Adrenal gland (tissue), 9 donors: ENCODE measurements at regions not wholly inside any gene's neighbourhood (a gene's known extent, or its start where the extent isn't known, plus 50 kb on each side); places are given as distances from the start of the nearest gene placed in this dataset.

Source experiments
- DNase-seq, 7 donors: peaks; one replicate each; pipeline ENCODE4 v3.0.0-alpha.2; 2019 to 2020
- H3K27ac ChIP-seq, 5 donors: fragments of 200-600 bp; sonication (generic) in 4 of 5; 1 replicate in 3 of 5; 2 replicates in 2 of 5; pipeline versions ENCODE4 v1.5.1 to v1.8.0; 2016 to 2020; ENCODE audit warnings: mild to moderate bottlenecking in 1 of 5
- H3K27me3 ChIP-seq: fragments of 200-600 bp; 2 replicates; pipeline ENCODE4 v1.8.0; 2021
- H3K36me3 ChIP-seq, 2 donors: fragments of 200-600 bp; replicated peaks in 1 of 2; 1 replicate in 1 of 2; 2 replicates in 1 of 2; pipeline versions ENCODE4 v1.5.1 to v1.8.0; 2018 to 2022
- H3K4me1 ChIP-seq, 2 donors: fragments of 200-600 bp; replicated peaks in 1 of 2; 1 replicate in 1 of 2; 2 replicates in 1 of 2; pipeline versions ENCODE4 v1.5.1 to v1.8.0; 2018 to 2021
- H3K4me3 ChIP-seq, 4 donors: fragments of 200-600 bp; sonication (generic) in 3 of 4; one replicate each; pipeline ENCODE4 v1.5.1; 2016 to 2018
- H3K9me3 ChIP-seq, 3 donors: fragments of 200-600 bp; sonication (generic) in 1 of 3; replicated peaks in 1 of 3; 1 replicate in 2 of 3; 2 replicates in 1 of 3; pipeline versions ENCODE4 v1.5.1 to v1.8.0; 2016 to 2021
- CTCF ChIP-seq, 6 experiments: fragments of 450-650 bp in 4 of 6; fragments of 200-600 bp in 2 of 6; sonication (generic) in 1 of 6; IDR thresholded peaks; 1 replicate in 5 of 6; 2 replicates in 1 of 6; pipeline versions ENCODE4 v1.5.1 to v1.8.0; 2016 to 2021; ENCODE audit warnings: antibody characterized with exemption in 6 of 6, mild to moderate bottlenecking in 2 of 6, moderate library complexity in 1 of 6
- POLR2A ChIP-seq, 2 donors: fragments of 450-650 bp; IDR thresholded peaks; one replicate each; pipeline ENCODE4 v1.6.1; 2017; ENCODE audit warnings: antibody characterized with exemption in 2 of 2, mild to moderate bottlenecking in 2 of 2, moderate library complexity in 1 of 2
- WGBS, 4 donors: extraction: QIAGEN DNeasy Blood & Tissue Kit in 2 of 4; methylation state at CpG; one replicate each; pipeline versions ENCODE4 v1.1.5 to v1.1.7; 2013 to 2017; 5-methylcytosine and 5-hydroxymethylcytosine counted together
- intact Hi-C, 2 donors: fragments of 100-400 bp; cut with DNase I; formaldehyde crosslinking; loops; one replicate each; pipeline versions ENCODE4 v1.14.1 to v1.15.0; 2022 to 2023
- donor health status: healthy with polysubstance abuse.
- donor health status: Bipolar disorder and iron deficiency.
- donor health status: DM: yes; HTN: yes; CAD: no.
- donor health status: DM: no; HTN: no; CAD: no.
- donor health status: DM: no; HTN: no; CAD: no.

GRCh38 chr20:11059659-11060058, 385.9 kb upstream of the JAG1 start:
- Histone ChIP-seq H3K4me3 (no peak overlapping the region), H3K9me3 (no peaks in the 10 kb centered on the region), H3K36me3 (no peaks in the 10 kb centered on the region), H3K27me3 (no peaks in the 10 kb centered on the region), H3K27ac (no peak overlapping the region), H3K4me1 (no peaks in the 10 kb centered on the region)
- 61 to 72% (median 64%) methylated on average over 2 of the region's 2 CpGs for WGBS, 4 donors
- TF ChIP-seq CTCF (IDR thresholded peaks at IDR 0.05) (no peak), POLR2A (IDR thresholded peaks at IDR 0.05) (no peak)
- intact Hi-C loops = no loop called here
- no peak for DNase-seq

- no peak for DNase-seq
- H3K27ac ChIP-seq = no peak overlapping the region
- intact Hi-C loops = no loop called here
- no peaks in the 10 kb centered on the region for H3K4me1 ChIP-seq
- H3K9me3 ChIP-seq = no peaks in the 10 kb centered on the region
- H3K4me3 ChIP-seq = no peak overlapping the region
- 58 to 61% (median 59%) methylated on average over 9 of the region's 9 CpGs for WGBS, 4 donors
- H3K36me3 ChIP-seq = no peaks in the 10 kb centered on the region
- no peaks in the 10 kb centered on the region for H3K27me3 ChIP-seq
- TF ChIP-seq CTCF (IDR thresholded peaks at IDR 0.05) (no peak), POLR2A (IDR thresholded peaks at IDR 0.05) (no peak)
These were observed 386.8 kb upstream of the JAG1 start for GRCh38 chr20:11060423-11061185.

GRCh38 chr20:11063444-11063843, 389.6 kb upstream of the JAG1 start:
- Histone ChIP-seq H3K36me3 (no peaks in the 10 kb centered on the region), H3K27ac (no peak overlapping the region), H3K27me3 (no peaks in the 10 kb centered on the region), H3K9me3 (no peaks in the 10 kb centered on the region), H3K4me1 (no peaks in the 10 kb centered on the region), H3K4me3 (no peak overlapping the region)
- 64 to 78% (median 71%) methylated on average over 3 of the region's 3 CpGs for WGBS, 4 donors
- TF ChIP-seq CTCF (IDR thresholded peaks at IDR 0.05) (no peak), POLR2A (IDR thresholded peaks at IDR 0.05) (no peak)
- no peak for DNase-seq
- intact Hi-C loops = no loop called here

- no peaks in the 10 kb centered on the region for H3K4me1 ChIP-seq
- H3K9me3 ChIP-seq = no peaks in the 10 kb centered on the region
- H3K4me3 ChIP-seq = no peak overlapping the region
- H3K27me3 ChIP-seq = no peaks in the 10 kb centered on the region
- DNase-seq = no peak
- H3K27ac ChIP-seq = no peak overlapping the region
- TF ChIP-seq CTCF (IDR thresholded peaks at IDR 0.05) (no peak), POLR2A (IDR thresholded peaks at IDR 0.05) (no peak)
- H3K36me3 ChIP-seq = no peaks in the 10 kb centered on the region
- intact Hi-C loops = no loop called here
- 73 to 80% (median 76%) methylated on average over 2 of the region's 2 CpGs for WGBS, 4 donors
These were observed 391.1 kb upstream of the JAG1 start for GRCh38 chr20:11064946-11065345.
